Liver (tissue), 8 donors: ENCODE measurements at regions not wholly inside any gene's neighbourhood (a gene's known extent, or its start where the extent isn't known, plus 50 kb on each side); places are given as distances from the start of the nearest gene placed in this dataset.

ENCODE experiments used
- DNase-seq: peaks from one replicate; pipeline ENCODE4 v3.0.0-alpha.2; 2017; ENCODE audit warnings: low spot score
- H3K27ac ChIP-seq, 2 donors: one replicate each; pipeline ENCODE4 v1.7.0; 2013; ENCODE audit warnings: inconsistent platforms in 2 of 2, low read length in 2 of 2, control low read depth in 1 of 2, low read depth in 1 of 2, mild to moderate bottlenecking in 1 of 2
- H3K27me3 ChIP-seq, 4 donors: one replicate each; pipeline versions ENCODE4 v1.6.1 to v1.7.0; 2013; ENCODE audit warnings: low read length in 3 of 4, inconsistent platforms in 1 of 4, mild to moderate bottlenecking in 1 of 4, moderate library complexity in 1 of 4; ENCODE audit not compliant: control insufficient read depth in 4 of 4, insufficient read depth in 4 of 4
- H3K36me3 ChIP-seq, 4 donors: one replicate each; pipeline versions ENCODE4 v1.6.1 to v1.7.0; 2013; ENCODE audit warnings: low read length in 3 of 4, mild to moderate bottlenecking in 3 of 4, low read depth in 1 of 4, moderate library complexity in 1 of 4; ENCODE audit not compliant: control insufficient read depth in 4 of 4, insufficient read depth in 3 of 4
- H3K4me1 ChIP-seq, 4 donors: one replicate each; pipeline versions ENCODE4 v1.6.1 to v1.7.0; 2013; ENCODE audit warnings: low read length in 3 of 4, mild to moderate bottlenecking in 3 of 4, moderate library complexity in 1 of 4; ENCODE audit not compliant: control insufficient read depth in 4 of 4, insufficient read depth in 4 of 4
- H3K4me3 ChIP-seq, 3 donors: one replicate each; pipeline versions ENCODE4 v1.6.1 to v1.7.0; 2013; ENCODE audit warnings: low read length in 3 of 3, control low read depth in 1 of 3, low read depth in 1 of 3, mild to moderate bottlenecking in 1 of 3
- H3K9ac ChIP-seq, 2 donors: one replicate each; pipeline ENCODE4 v1.7.0; 2013; ENCODE audit warnings: low read length in 2 of 2, mild to moderate bottlenecking in 2 of 2, moderate library complexity in 2 of 2, control low read depth in 1 of 2, low read depth in 1 of 2
- H3K9me3 ChIP-seq, 4 donors: one replicate each; pipeline versions ENCODE4 v1.6.1 to v1.7.0; 2013; ENCODE audit warnings: low read length in 3 of 4; ENCODE audit not compliant: control insufficient read depth in 4 of 4
- ATF3 ChIP-seq: IDR thresholded peaks from 2 replicates; pipeline ENCODE4 v1.6.1; 2016; ENCODE audit warnings: antibody characterized with exemption
- CTCF ChIP-seq: fragments of 150-350 bp; IDR thresholded peaks from 2 replicates; pipeline ENCODE4 v1.5.1; 2017; ENCODE audit warnings: improper control_type of control experiment, low read depth, low read length; ENCODE audit not compliant: missing input control
- EGR1 ChIP-seq, 2 donors: IDR thresholded peaks; 2 replicates each; pipeline ENCODE4 v1.6.1; 2016 to 2018; ENCODE audit warnings: antibody characterized with exemption in 2 of 2, low read depth in 2 of 2
- FOXA1 ChIP-seq: IDR thresholded peaks from 2 replicates; pipeline ENCODE4 v1.6.1; 2016; ENCODE audit warnings: antibody characterized with exemption
- HNF4A ChIP-seq, 2 donors: conservative IDR thresholded peaks; 2 replicates each; pipeline ENCODE4 v1.6.1; 2016; ENCODE audit warnings: antibody characterized with exemption in 2 of 2, mild to moderate bottlenecking in 2 of 2
- JUND ChIP-seq, 2 donors: IDR thresholded peaks; 2 replicates each; pipeline ENCODE4 v1.6.1; 2016; ENCODE audit warnings: antibody characterized with exemption in 2 of 2
- NR2F2 ChIP-seq: IDR thresholded peaks from 2 replicates; pipeline ENCODE4 v1.6.1; 2016; ENCODE audit warnings: antibody characterized with exemption
- RAD21 ChIP-seq, 2 donors: IDR thresholded peaks; 2 replicates each; pipeline ENCODE4 v1.6.1; 2016; ENCODE audit warnings: antibody characterized with exemption in 2 of 2, mild to moderate bottlenecking in 2 of 2
- SP1 ChIP-seq: IDR thresholded peaks from 2 replicates; pipeline ENCODE4 v1.6.1; 2018; ENCODE audit warnings: antibody characterized with exemption, mild to moderate bottlenecking
- TAF1 ChIP-seq: conservative IDR thresholded peaks from 2 replicates; pipeline ENCODE4 v1.6.1; 2016; ENCODE audit warnings: antibody characterized with exemption, mild to moderate bottlenecking
- YY1 ChIP-seq: IDR thresholded peaks from 2 replicates; pipeline ENCODE4 v1.6.1; 2016; ENCODE audit warnings: antibody characterized with exemption, mild to moderate bottlenecking
- WGBS: extraction: QIAGEN DNeasy Blood & Tissue Kit; methylation state at CpG from one replicate; pipeline ENCODE4 v1.1.7; 2013; 5-methylcytosine and 5-hydroxymethylcytosine counted together
- TF ChIP-seq, protein P1 (sequence below): IDR thresholded peaks from 2 replicates; pipeline ENCODE4 v1.6.1; 2016; ENCODE audit warnings: antibody characterized with exemption
- TF ChIP-seq, protein P2 (sequence below): IDR thresholded peaks from 2 replicates; pipeline ENCODE4 v1.6.1; 2016; ENCODE audit warnings: antibody characterized with exemption, mild to moderate bottlenecking
- donor health status: healthy.
- donor health status: healthy.
- donor health status: healthy.
- donor health status: healthy.
- donor health status: healthy.

- Histone ChIP-seq H3K9me3 (no peaks in the 10 kb centered on the region), H3K36me3 (no peaks in the 10 kb centered on the region)
- TF ChIP-seq SP1, result no peak
- no peak for TF ChIP-seq YY1
- TF ChIP-seq TAF1, result no peak
- no peak for TF ChIP-seq EGR1 (IDR thresholded peaks at IDR 0.05; ENCODE audit: low read depth in 2 of 2)
- no peak for TF ChIP-seq NR2F2
- no peak for TF ChIP-seq ATF3
- TF ChIP-seq, protein P1, sequence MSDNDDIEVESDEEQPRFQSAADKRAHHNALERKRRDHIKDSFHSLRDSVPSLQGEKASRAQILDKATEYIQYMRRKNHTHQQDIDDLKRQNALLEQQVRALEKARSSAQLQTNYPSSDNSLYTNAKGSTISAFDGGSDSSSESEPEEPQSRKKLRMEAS, result no peak
- TF ChIP-seq, protein P2, sequence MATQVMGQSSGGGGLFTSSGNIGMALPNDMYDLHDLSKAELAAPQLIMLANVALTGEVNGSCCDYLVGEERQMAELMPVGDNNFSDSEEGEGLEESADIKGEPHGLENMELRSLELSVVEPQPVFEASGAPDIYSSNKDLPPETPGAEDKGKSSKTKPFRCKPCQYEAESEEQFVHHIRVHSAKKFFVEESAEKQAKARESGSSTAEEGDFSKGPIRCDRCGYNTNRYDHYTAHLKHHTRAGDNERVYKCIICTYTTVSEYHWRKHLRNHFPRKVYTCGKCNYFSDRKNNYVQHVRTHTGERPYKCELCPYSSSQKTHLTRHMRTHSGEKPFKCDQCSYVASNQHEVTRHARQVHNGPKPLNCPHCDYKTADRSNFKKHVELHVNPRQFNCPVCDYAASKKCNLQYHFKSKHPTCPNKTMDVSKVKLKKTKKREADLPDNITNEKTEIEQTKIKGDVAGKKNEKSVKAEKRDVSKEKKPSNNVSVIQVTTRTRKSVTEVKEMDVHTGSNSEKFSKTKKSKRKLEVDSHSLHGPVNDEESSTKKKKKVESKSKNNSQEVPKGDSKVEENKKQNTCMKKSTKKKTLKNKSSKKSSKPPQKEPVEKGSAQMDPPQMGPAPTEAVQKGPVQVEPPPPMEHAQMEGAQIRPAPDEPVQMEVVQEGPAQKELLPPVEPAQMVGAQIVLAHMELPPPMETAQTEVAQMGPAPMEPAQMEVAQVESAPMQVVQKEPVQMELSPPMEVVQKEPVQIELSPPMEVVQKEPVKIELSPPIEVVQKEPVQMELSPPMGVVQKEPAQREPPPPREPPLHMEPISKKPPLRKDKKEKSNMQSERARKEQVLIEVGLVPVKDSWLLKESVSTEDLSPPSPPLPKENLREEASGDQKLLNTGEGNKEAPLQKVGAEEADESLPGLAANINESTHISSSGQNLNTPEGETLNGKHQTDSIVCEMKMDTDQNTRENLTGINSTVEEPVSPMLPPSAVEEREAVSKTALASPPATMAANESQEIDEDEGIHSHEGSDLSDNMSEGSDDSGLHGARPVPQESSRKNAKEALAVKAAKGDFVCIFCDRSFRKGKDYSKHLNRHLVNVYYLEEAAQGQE, result no peak
- TF ChIP-seq JUND (IDR thresholded peaks at IDR 0.05), result no peak
These were observed 329.0 kb downstream of the ICE1 start for GRCh38 chr5:5751498-5751897.

GRCh38 chr5:5741418-5741817 lies 318.9 kb downstream of the ICE1 start:
- H3K9ac ChIP-seq, result no peak overlapping the region
- no peak for DNase-seq
- H3K36me3 ChIP-seq, result no peaks in the 10 kb centered on the region
- peaks cover 2 to 26% (median 13%) of the 10 kb centered on the region in 4 donors for H3K9me3 ChIP-seq
- TF ChIP-seq HNF4A (conservative IDR thresholded peaks at IDR 0.05), result no peak
- TF ChIP-seq RAD21 (IDR thresholded peaks at IDR 0.05), result no peak
- no peak for TF ChIP-seq FOXA1
- TF ChIP-seq JUND (IDR thresholded peaks at IDR 0.05), result no peak
- no peak for TF ChIP-seq CTCF
- no peak for TF ChIP-seq ATF3
- no peak overlapping the region for H3K27ac ChIP-seq
- peaks cover 0 to 3% (median 0%) of the 10 kb centered on the region in 4 donors for H3K27me3 ChIP-seq
- no peak overlapping the region for H3K4me3 ChIP-seq
- H3K4me1 ChIP-seq, result no peaks in the 10 kb centered on the region

More at GRCh38 chr5:5751498-5751897, 329.0 kb downstream of the ICE1 start:
- Histone ChIP-seq H3K27me3 (no peaks in the 10 kb centered on the region), H3K4me1 (no peaks in the 10 kb centered on the region), H3K4me3 (no peak overlapping the region), H3K27ac (no peak overlapping the region), H3K9ac (no peak overlapping the region)
- 90% methylated on average over 4 of the region's 4 CpGs for WGBS
- no peak for DNase-seq
